ENCODE measurements at regions not wholly inside any gene's neighbourhood (a gene's known extent, or its start where the extent isn't known, plus 50 kb on each side); places are given as distances from the start of the nearest gene placed in this dataset.

DNA sequence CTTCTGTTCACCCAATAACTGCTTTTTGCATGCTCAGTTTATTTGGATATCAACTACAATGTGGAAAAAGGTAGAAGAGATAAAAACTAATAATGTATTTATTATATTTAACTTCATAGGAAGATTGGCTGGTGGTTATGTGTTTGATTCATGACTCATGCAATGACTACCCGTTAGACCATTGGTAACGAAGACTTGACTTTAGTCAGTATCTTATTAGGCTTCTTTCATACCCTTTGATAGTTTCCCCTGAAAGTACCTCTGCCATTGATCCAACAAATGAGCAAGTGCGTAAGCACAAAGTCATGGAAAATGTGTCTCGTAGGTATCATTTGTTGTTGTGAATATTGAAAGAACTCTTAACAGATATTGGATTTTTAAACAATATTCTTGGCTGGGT is 394.7 kb downstream of the PPP3CA start:
- TF ChIP-seq, protein P1, sequence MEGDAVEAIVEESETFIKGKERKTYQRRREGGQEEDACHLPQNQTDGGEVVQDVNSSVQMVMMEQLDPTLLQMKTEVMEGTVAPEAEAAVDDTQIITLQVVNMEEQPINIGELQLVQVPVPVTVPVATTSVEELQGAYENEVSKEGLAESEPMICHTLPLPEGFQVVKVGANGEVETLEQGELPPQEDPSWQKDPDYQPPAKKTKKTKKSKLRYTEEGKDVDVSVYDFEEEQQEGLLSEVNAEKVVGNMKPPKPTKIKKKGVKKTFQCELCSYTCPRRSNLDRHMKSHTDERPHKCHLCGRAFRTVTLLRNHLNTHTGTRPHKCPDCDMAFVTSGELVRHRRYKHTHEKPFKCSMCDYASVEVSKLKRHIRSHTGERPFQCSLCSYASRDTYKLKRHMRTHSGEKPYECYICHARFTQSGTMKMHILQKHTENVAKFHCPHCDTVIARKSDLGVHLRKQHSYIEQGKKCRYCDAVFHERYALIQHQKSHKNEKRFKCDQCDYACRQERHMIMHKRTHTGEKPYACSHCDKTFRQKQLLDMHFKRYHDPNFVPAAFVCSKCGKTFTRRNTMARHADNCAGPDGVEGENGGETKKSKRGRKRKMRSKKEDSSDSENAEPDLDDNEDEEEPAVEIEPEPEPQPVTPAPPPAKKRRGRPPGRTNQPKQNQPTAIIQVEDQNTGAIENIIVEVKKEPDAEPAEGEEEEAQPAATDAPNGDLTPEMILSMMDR (IDR thresholded peaks at IDR 0.05) = no peak
- no peak for TF ChIP-seq POLR2A (IDR thresholded peaks at IDR 0.05)
